ENCODE measurements at regions not wholly inside any gene's neighbourhood (a gene's known extent, or its start where the extent isn't known, plus 50 kb on each side); places are given as distances from the start of the nearest gene placed in this dataset.

DNA sequence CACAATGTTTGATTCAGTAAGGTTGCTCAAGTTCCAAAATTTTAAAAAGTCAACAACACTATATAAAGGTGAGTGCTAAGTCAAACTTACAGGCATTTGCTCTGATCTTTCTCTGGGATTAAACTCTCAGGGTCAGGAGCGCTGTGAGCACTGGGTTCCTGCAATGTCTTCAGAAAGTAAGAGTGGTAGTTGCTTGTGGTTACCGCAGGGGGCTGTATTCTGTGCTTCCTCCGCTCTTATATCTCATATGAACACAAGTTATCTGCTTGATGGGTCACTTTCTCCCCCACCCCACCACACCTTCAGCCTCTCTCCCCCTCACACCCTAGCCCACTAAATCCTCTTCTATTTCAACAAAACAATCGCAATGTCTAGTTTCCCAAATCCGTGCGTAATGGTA is 116.4 kb upstream of the IGSF1 start:
- TF ChIP-seq, protein P1, sequence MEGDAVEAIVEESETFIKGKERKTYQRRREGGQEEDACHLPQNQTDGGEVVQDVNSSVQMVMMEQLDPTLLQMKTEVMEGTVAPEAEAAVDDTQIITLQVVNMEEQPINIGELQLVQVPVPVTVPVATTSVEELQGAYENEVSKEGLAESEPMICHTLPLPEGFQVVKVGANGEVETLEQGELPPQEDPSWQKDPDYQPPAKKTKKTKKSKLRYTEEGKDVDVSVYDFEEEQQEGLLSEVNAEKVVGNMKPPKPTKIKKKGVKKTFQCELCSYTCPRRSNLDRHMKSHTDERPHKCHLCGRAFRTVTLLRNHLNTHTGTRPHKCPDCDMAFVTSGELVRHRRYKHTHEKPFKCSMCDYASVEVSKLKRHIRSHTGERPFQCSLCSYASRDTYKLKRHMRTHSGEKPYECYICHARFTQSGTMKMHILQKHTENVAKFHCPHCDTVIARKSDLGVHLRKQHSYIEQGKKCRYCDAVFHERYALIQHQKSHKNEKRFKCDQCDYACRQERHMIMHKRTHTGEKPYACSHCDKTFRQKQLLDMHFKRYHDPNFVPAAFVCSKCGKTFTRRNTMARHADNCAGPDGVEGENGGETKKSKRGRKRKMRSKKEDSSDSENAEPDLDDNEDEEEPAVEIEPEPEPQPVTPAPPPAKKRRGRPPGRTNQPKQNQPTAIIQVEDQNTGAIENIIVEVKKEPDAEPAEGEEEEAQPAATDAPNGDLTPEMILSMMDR (conservative IDR thresholded peaks at IDR 0.05; ENCODE audit: low read length), result no peak
- no peak for TF ChIP-seq EZH2phosphoT487 (IDR thresholded peaks at IDR 0.05; ENCODE audit: borderline replicate concordance, low read depth, low read length)

Measured in OCI-LY7 (cell line).